ENCODE measurements at regions not wholly inside any gene's neighbourhood (a gene's known extent, or its start where the extent isn't known, plus 50 kb on each side); places are given as distances from the start of the nearest gene placed in this dataset.

DNA sequence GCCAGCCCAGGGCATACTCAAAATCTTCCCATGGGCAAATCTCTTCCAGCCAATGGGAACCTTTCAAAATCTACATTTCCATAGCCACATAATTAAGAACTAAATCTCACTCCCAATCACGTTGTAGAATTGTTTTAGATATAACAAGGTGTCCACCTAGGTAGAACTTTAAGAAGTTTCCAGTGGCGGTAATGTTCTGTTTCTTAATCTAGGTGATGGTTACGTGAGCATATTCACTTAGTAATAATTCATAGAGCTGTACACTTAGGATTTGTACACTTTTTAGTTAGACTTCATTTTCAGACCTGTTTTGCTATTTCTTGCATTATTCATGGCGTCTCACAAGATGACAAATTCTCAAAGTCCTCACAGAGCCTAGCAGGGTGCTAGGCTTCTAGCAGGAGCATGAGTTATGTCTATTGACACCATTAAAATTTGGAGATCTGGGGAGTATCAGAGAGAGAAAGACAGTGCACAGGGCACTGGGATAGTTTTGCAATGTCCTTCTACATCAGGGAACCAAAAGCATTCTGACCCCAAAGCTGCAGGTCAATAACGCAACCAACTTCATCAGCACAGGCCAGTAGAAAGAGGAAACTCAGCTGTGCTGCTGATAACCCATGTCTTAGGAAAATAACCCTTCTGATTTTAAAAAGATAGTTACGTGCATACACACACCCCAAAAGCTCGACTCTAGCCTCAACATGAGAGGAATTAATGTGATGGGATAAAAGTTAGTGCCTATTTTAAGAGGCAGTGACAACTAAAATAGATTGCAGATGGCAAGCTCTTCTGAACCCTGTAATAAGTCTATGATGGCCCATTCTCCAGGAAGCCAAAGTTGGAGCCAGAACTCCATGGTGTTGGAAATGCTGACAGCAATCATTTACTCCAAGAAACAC is 518.1 kb upstream of the JARID2 start:
- TF ChIP-seq EZH2phosphoT487 (IDR thresholded peaks at IDR 0.05; ENCODE audit: low read depth, severe bottlenecking, unreplicated experiment) (no peak), EZH2 (IDR thresholded peaks at IDR 0.05; ENCODE audit: borderline replicate concordance) (no peak)
- TF ChIP-seq, protein P1, sequence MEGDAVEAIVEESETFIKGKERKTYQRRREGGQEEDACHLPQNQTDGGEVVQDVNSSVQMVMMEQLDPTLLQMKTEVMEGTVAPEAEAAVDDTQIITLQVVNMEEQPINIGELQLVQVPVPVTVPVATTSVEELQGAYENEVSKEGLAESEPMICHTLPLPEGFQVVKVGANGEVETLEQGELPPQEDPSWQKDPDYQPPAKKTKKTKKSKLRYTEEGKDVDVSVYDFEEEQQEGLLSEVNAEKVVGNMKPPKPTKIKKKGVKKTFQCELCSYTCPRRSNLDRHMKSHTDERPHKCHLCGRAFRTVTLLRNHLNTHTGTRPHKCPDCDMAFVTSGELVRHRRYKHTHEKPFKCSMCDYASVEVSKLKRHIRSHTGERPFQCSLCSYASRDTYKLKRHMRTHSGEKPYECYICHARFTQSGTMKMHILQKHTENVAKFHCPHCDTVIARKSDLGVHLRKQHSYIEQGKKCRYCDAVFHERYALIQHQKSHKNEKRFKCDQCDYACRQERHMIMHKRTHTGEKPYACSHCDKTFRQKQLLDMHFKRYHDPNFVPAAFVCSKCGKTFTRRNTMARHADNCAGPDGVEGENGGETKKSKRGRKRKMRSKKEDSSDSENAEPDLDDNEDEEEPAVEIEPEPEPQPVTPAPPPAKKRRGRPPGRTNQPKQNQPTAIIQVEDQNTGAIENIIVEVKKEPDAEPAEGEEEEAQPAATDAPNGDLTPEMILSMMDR (IDR thresholded peaks at IDR 0.05; ENCODE audit: poor library complexity) = no peak
- H3K27ac ChIP-seq = no peak overlapping the region
- 86% methylated on average over 7 of the region's 7 CpGs for WGBS (ENCODE audit: low lambda C conversion rate, missing lambda C conversion rate)

DNA sequence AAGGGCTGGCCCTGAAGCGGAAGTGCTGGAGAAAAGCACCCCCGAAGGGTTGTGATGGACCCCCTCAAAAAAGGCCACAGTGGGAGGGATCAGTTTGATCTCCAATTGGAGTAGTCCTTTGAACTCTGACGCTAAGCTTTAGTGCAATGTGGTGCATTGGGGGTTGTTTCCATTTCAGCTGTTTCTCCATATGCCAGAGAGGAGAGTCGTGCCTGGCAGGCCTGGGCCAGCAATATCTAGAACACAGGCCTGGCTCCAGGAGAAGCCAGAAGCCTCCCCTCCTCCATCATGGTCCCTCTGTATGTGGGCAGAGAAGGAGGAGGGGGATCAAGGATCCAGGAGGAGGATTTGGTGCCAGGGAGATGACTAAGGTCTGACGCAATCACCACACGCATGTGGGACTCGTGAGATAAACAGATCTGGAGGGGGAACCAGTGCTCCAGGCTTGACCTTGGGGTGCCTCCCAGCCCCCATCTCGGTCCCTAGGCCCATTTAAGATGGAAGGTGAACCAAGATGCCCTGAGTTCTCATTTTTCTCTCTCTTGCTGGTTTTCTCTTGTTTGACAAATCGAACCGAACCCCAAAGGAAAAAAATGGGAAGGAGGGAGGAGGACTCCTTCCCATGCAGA is 517.4 kb upstream of the JARID2 start:
- 83% methylated on average over 10 of the region's 10 CpGs for WGBS (ENCODE audit: low lambda C conversion rate, missing lambda C conversion rate)
- Histone ChIP-seq H4K20me1 (ENCODE audit: insufficient read depth, poor library complexity, severe bottlenecking) (no peaks in the 10 kb centered on the region), H3K27me3 (no peaks in the 10 kb centered on the region), H3K9me2 (replicated peaks; ENCODE audit: insufficient read depth) (no peaks in the 10 kb centered on the region), H3K36me3 (replicated peaks; ENCODE audit: insufficient read depth, low read depth) (no peaks in the 10 kb centered on the region), H3K4me2 (no peak overlapping the region), H3K27ac (no peak overlapping the region), H2AFZ (no peak overlapping the region), H3K4me3 (no peak overlapping the region), H3K9me3 (ENCODE audit: low read depth) (no peaks in the 10 kb centered on the region), H3K79me2 (no peaks in the 10 kb centered on the region), H3K4me1 (ENCODE audit: insufficient read depth) (no peaks in the 10 kb centered on the region)
- DNase-seq (ENCODE audit: low spot score) = no peak
- no peak for TF ChIP-seq EZH2 (IDR thresholded peaks at IDR 0.05; ENCODE audit: borderline replicate concordance)
- TF ChIP-seq, protein P1 (IDR thresholded peaks at IDR 0.05; ENCODE audit: poor library complexity) = no peak
- TF ChIP-seq EZH2phosphoT487 (IDR thresholded peaks at IDR 0.05; ENCODE audit: low read depth, severe bottlenecking, unreplicated experiment) = no peak

More for the DNA sequence above, 518.1 kb upstream of the JARID2 start:
- no peaks in the 10 kb centered on the region for H4K20me1 ChIP-seq (ENCODE audit: insufficient read depth, poor library complexity, severe bottlenecking)
- H3K4me3 ChIP-seq = no peak overlapping the region
- H3K36me3 ChIP-seq (replicated peaks; ENCODE audit: insufficient read depth, low read depth) = no peaks in the 10 kb centered on the region
- H3K4me2 ChIP-seq = no peak overlapping the region
- H3K9me3 ChIP-seq (ENCODE audit: low read depth) = no peaks in the 10 kb centered on the region
- H3K9me2 ChIP-seq (replicated peaks; ENCODE audit: insufficient read depth) = no peaks in the 10 kb centered on the region
- H3K27me3 ChIP-seq = no peaks in the 10 kb centered on the region
- no peaks in the 10 kb centered on the region for H3K4me1 ChIP-seq (ENCODE audit: insufficient read depth)
- no peaks in the 10 kb centered on the region for H3K79me2 ChIP-seq
- DNase-seq (ENCODE audit: low spot score) = no peak
- no peak overlapping the region for H2AFZ ChIP-seq

DNA sequence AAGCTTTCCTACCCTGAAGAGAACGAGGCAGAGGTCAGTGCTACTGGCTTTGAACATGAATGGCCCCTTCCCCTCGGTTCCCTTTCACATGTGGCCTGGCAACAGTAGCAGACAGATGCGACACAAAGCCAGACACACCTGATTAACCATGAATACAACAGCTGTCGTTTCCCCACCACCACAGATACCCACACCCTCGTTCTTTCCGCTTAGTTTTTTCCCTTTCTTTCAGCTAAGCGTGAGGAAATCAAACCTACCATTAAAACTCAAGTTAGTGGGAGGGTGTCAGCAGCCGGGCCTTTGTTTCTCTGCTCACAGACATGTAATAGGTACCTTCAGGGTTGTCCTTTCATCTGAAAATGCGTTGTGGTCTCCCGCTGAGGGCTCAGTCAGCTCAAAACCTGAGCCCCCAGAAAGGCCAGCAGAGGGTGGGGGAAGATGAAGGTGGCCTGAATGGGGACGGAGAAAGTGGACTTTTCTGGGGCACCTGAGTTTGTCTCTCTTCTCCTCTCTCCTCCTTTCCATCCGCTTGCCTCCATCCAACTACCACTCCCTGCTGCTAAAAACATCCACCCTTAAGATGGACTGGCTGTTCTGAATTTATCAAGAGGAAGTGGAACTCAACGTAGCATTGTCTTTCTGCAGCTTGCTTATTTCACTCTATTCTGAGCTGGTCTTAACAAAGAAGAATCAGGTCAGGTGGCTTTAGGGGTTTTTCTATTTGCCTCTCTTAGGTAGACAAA is 516.6 kb upstream of the JARID2 start:
- Histone ChIP-seq H3K9me2 (replicated peaks; ENCODE audit: insufficient read depth) (no peaks in the 10 kb centered on the region), H4K20me1 (ENCODE audit: insufficient read depth, poor library complexity, severe bottlenecking) (no peaks in the 10 kb centered on the region), H3K4me3 (no peak overlapping the region), H3K4me1 (ENCODE audit: insufficient read depth) (no peaks in the 10 kb centered on the region), H3K4me2 (no peak overlapping the region), H3K27ac (no peak overlapping the region), H3K36me3 (replicated peaks; ENCODE audit: insufficient read depth, low read depth) (no peaks in the 10 kb centered on the region), H3K9me3 (ENCODE audit: low read depth) (no peaks in the 10 kb centered on the region), H3K79me2 (no peaks in the 10 kb centered on the region), H3K27me3 (no peaks in the 10 kb centered on the region), H2AFZ (no peak overlapping the region)
- WGBS (ENCODE audit: low lambda C conversion rate, missing lambda C conversion rate) = 74% methylated on average over 13 of the region's 13 CpGs
- TF ChIP-seq EZH2phosphoT487 (IDR thresholded peaks at IDR 0.05; ENCODE audit: low read depth, severe bottlenecking, unreplicated experiment) (no peak), EZH2 (IDR thresholded peaks at IDR 0.05; ENCODE audit: borderline replicate concordance) (no peak)
- TF ChIP-seq, protein P1 (IDR thresholded peaks at IDR 0.05; ENCODE audit: poor library complexity) = no peak
- no peak for DNase-seq (ENCODE audit: low spot score)
